Endothelial cell of umbilical vein (primary cell): ENCODE measurements at regions not wholly inside any gene's neighbourhood (a gene's known extent, or its start where the extent isn't known, plus 50 kb on each side); places are given as distances from the start of the nearest gene placed in this dataset.

Experiments
- EZH2 ChIP-seq: IDR thresholded peaks from 2 replicates; pipeline ENCODE4 v1.6.1; 2012; ENCODE audit warnings: borderline replicate concordance, low read depth, mild to moderate bottlenecking, moderate library complexity, low read length, inconsistent platforms; ENCODE audit not compliant: severe bottlenecking
- FOS ChIP-seq: IDR thresholded peaks from 2 replicates; pipeline ENCODE4 v1.6.1; 2011; ENCODE audit warnings: mild to moderate bottlenecking, low read length, moderate library complexity, borderline replicate concordance; ENCODE audit not compliant: insufficient read depth
- GATA2 ChIP-seq: IDR thresholded peaks from 2 replicates; pipeline ENCODE4 v1.7.0; 2011; ENCODE audit warnings: low read depth, mild to moderate bottlenecking, moderate library complexity, mixed read lengths, low read length; ENCODE audit not compliant: insufficient read length, insufficient read depth
- JUN ChIP-seq: IDR thresholded peaks from 2 replicates; pipeline ENCODE4 v1.6.1; 2011; ENCODE audit warnings: borderline replicate concordance, low read depth; ENCODE audit not compliant: insufficient read length, insufficient read depth
- MYC ChIP-seq: IDR thresholded peaks from one replicate; pipeline ENCODE4 v1.6.1; 2011; ENCODE audit warnings: mild to moderate bottlenecking, low read depth, low read length
- POLR2A ChIP-seq: IDR thresholded peaks from 2 replicates; pipeline ENCODE4 v1.6.1; 2012; ENCODE audit warnings: low read depth, mild to moderate bottlenecking, control low read depth, low read length
- POLR2AphosphoS5 ChIP-seq: IDR thresholded peaks from 2 replicates; pipeline ENCODE4 v1.6.1; 2012; ENCODE audit warnings: low read depth, mild to moderate bottlenecking, control low read depth, low read length, moderate library complexity; ENCODE audit not compliant: insufficient read depth
- TF ChIP-seq, protein P1 (sequence below), 2 donors: IDR thresholded peaks; 1 replicate in 1 of 2; 2 replicates in 1 of 2; pipeline ENCODE4 v1.5.1; 2011; ENCODE audit warnings: low read length in 2 of 2, mild to moderate bottlenecking in 2 of 2, moderate library complexity in 2 of 2, control low read depth in 1 of 2, inconsistent platforms in 1 of 2, low read depth in 1 of 2; ENCODE audit not compliant: insufficient read depth in 1 of 2; ENCODE audit errors: extremely low read depth in 1 of 2
- TF ChIP-seq, protein P2 (sequence below): IDR thresholded peaks from 2 replicates; pipeline ENCODE4 v1.6.1; 2011; ENCODE audit not compliant: insufficient read depth, insufficient read length

DNA sequence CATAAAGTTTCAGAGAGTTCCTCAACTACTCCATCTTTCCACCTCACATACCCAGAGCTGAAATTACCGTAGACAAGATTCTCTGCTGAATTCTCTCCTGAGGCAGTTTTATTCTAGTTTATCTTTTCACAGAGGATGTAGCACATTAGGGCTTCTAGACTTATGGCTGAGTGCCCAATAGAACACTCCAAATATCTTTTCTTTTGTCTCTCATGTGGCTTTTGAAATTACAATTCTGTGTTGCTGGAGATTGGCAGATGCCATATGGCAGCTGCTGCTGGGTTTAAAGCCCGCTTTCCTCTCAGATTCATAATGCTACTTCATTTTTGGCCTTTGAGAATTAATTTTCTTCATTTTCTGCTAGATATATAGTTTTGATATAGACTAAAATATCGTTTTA, 107.6 kb upstream of the BANK1 start:
- no peak for TF ChIP-seq POLR2A
- TF ChIP-seq EZH2: no peak
- TF ChIP-seq, protein P1, sequence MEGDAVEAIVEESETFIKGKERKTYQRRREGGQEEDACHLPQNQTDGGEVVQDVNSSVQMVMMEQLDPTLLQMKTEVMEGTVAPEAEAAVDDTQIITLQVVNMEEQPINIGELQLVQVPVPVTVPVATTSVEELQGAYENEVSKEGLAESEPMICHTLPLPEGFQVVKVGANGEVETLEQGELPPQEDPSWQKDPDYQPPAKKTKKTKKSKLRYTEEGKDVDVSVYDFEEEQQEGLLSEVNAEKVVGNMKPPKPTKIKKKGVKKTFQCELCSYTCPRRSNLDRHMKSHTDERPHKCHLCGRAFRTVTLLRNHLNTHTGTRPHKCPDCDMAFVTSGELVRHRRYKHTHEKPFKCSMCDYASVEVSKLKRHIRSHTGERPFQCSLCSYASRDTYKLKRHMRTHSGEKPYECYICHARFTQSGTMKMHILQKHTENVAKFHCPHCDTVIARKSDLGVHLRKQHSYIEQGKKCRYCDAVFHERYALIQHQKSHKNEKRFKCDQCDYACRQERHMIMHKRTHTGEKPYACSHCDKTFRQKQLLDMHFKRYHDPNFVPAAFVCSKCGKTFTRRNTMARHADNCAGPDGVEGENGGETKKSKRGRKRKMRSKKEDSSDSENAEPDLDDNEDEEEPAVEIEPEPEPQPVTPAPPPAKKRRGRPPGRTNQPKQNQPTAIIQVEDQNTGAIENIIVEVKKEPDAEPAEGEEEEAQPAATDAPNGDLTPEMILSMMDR (IDR thresholded peaks at IDR 0.05; ENCODE audit: extremely low read depth in 1 of 2, insufficient read depth in 1 of 2, low read depth in 1 of 2, low read length in 2 of 2): no peak
- TF ChIP-seq GATA2: no peak
- TF ChIP-seq POLR2AphosphoS5: no peak
- TF ChIP-seq FOS: no peak
- no peak for TF ChIP-seq JUN
- TF ChIP-seq, protein P2, sequence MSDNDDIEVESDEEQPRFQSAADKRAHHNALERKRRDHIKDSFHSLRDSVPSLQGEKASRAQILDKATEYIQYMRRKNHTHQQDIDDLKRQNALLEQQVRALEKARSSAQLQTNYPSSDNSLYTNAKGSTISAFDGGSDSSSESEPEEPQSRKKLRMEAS: no peak
- TF ChIP-seq MYC: no peak
